BJ (cell line): ENCODE measurements at regions not wholly inside any gene's neighbourhood (a gene's known extent, or its start where the extent isn't known, plus 50 kb on each side); places are given as distances from the start of the nearest gene placed in this dataset.
"Not testable (repeated sequence)": the region's sequence is repeated elsewhere in the genome, so short reads cannot be mapped to it uniquely, and the experiment has no call there.

Experiments
- CTCF ChIA-PET: fragments of 350-600 bp; formaldehyde crosslinking; extraction: SDS; loops from one replicate; lab custom pipeline; 2021; ENCODE audit warnings: antibody characterized with exemption, inconsistent platforms; lab: Yijun Ruan, JAX
- POLR2A ChIA-PET: fragments of 300-600 bp; sonication (Branson Sonifier 250); formaldehyde crosslinking; extraction: SDS; loops from one replicate; lab custom pipeline; 2021; ENCODE audit warnings: antibody characterized with exemption; lab: Charles Lee
- DNase-seq: peaks from one replicate; pipeline ENCODE4 v3.0.0-alpha.2; 2011; ENCODE audit warnings: low read depth
- H3K27me3 ChIP-seq: 2 replicates; pipeline ENCODE4 v1.6.0; 2011; ENCODE audit warnings: low read length; ENCODE audit not compliant: control insufficient read depth, insufficient read depth
- H3K36me3 ChIP-seq: 2 replicates; pipeline ENCODE4 v1.5.1; 2011; ENCODE audit warnings: low read length; ENCODE audit not compliant: control insufficient read depth, insufficient read depth
- H3K4me3 ChIP-seq: 2 replicates; pipeline ENCODE4 v1.5.1; 2011; ENCODE audit warnings: low read depth, mild to moderate bottlenecking, control low read depth, low read length
- TF ChIP-seq, protein P1 (sequence below): IDR thresholded peaks from 2 replicates; pipeline ENCODE4 v1.5.1; 2011; ENCODE audit warnings: low read depth, mild to moderate bottlenecking, control low read depth, inconsistent platforms, low read length, moderate library complexity; ENCODE audit not compliant: insufficient read depth

- CTCF ChIA-PET, POLR2A ChIA-PET: not testable (repeated sequence)
These were observed 62.8 kb downstream of the SCP2D1 start for GRCh38 chr20:18876394-18876793.

GRCh38 chr20:18879262-18879661 is 65.7 kb downstream of the SCP2D1 start:
- CTCF ChIA-PET = no interaction called here
- no peak for DNase-seq
- Histone ChIP-seq H3K36me3 (no peaks in the 10 kb centered on the region), H3K4me3 (no peak overlapping the region), H3K27me3 (no peaks in the 10 kb centered on the region)
- POLR2A ChIA-PET = no interaction called here
- TF ChIP-seq, protein P1, sequence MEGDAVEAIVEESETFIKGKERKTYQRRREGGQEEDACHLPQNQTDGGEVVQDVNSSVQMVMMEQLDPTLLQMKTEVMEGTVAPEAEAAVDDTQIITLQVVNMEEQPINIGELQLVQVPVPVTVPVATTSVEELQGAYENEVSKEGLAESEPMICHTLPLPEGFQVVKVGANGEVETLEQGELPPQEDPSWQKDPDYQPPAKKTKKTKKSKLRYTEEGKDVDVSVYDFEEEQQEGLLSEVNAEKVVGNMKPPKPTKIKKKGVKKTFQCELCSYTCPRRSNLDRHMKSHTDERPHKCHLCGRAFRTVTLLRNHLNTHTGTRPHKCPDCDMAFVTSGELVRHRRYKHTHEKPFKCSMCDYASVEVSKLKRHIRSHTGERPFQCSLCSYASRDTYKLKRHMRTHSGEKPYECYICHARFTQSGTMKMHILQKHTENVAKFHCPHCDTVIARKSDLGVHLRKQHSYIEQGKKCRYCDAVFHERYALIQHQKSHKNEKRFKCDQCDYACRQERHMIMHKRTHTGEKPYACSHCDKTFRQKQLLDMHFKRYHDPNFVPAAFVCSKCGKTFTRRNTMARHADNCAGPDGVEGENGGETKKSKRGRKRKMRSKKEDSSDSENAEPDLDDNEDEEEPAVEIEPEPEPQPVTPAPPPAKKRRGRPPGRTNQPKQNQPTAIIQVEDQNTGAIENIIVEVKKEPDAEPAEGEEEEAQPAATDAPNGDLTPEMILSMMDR = no peak

More at GRCh38 chr20:18876394-18876793, 62.8 kb downstream of the SCP2D1 start:
- H3K4me3 ChIP-seq, DNase-seq, H3K27me3 ChIP-seq, H3K36me3 ChIP-seq: not testable (repeated sequence)

- no peaks in the 10 kb centered on the region for H3K36me3 ChIP-seq
- no peaks in the 10 kb centered on the region for H3K27me3 ChIP-seq
- ChIA-PET POLR2A (no interaction called here), CTCF (interaction anchor here (1.1 kb wide), 1 partner anchor 255 kb away, joined by 3 read pairs; no protein-coding TSS in a partner anchor)
- no peak overlapping the region for H3K4me3 ChIP-seq
- no peak for DNase-seq
- TF ChIP-seq, protein P1 = no peak
These were observed 73.2 kb downstream of the SCP2D1 start for GRCh38 chr20:18886756-18887155.

- no peaks in the 10 kb centered on the region for H3K36me3 ChIP-seq
- H3K4me3 ChIP-seq = no peak overlapping the region
- TF ChIP-seq, protein P1 = no peak
- POLR2A ChIA-PET = no interaction called here
- no peak for DNase-seq
- CTCF ChIA-PET = no interaction called here
- no peaks in the 10 kb centered on the region for H3K27me3 ChIP-seq
These were observed 88.6 kb downstream of the SCP2D1 start for GRCh38 chr20:18901980-18902737.

DNA sequence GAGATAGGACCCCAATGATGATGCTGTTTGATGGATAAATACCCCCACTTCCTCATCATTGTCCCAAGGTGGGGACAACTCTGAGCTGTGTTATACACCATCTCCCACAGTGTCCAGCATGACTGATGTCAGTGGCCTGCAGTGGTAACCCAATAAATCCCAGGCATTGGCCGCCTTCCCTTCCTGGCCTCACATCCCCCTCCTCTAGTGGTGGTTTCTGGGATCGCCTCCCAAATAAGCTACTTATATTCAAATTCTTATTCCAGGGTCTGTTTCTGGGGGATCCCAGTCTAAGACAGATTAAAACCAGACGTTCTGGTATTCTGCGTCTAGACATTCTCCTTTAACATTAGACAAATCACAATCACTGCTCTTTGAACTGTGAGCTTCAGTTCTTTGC is 90.6 kb downstream of the SCP2D1 start:
- Histone ChIP-seq H3K27me3 (no peaks in the 10 kb centered on the region), H3K4me3 (no peak overlapping the region), H3K36me3 (no peaks in the 10 kb centered on the region)
- TF ChIP-seq, protein P1 = no peak
- CTCF ChIA-PET = interaction anchor here (1.0 kb wide), 1 partner anchor 10 kb away, joined by 3 read pairs; no protein-coding TSS in a partner anchor
- DNase-seq = no peak
- POLR2A ChIA-PET = no interaction called here
